ENCODE measurements at regions not wholly inside any gene's neighbourhood (a gene's known extent, or its start where the extent isn't known, plus 50 kb on each side); places are given as distances from the start of the nearest gene placed in this dataset.

- Mint-ChIP-seq H3K27ac (no peak overlapping the region), H3K36me3 (ENCODE audit: low read depth) (no peaks in the 10 kb centered on the region), H3K9me3 (no peaks in the 10 kb centered on the region), H3K4me3 (ENCODE audit: low read depth) (no peak overlapping the region), H3K27me3 (ENCODE audit: low read depth) (no peaks in the 10 kb centered on the region), H3K4me1 (ENCODE audit: low read depth) (no peaks in the 10 kb centered on the region)
- intact Hi-C loops (cut with micrococcal nuclease) = no loop called here
- DNase-seq (ENCODE audit: low spot score) = no peak
Observed at GRCh38 chr6:74860456-74860855, 345.4 kb downstream of the COL12A1 start.

- no peaks in the 10 kb centered on the region for H3K9me3 Mint-ChIP-seq
- H3K27ac Mint-ChIP-seq = no peak overlapping the region
- no peaks in the 10 kb centered on the region for H3K4me1 Mint-ChIP-seq (ENCODE audit: low read depth)
- no peak overlapping the region for H3K4me3 Mint-ChIP-seq (ENCODE audit: low read depth)
- intact Hi-C loops (cut with micrococcal nuclease) = no loop called here
- H3K27me3 Mint-ChIP-seq (ENCODE audit: low read depth) = no peaks in the 10 kb centered on the region
- no peak for DNase-seq (ENCODE audit: low spot score)
- H3K36me3 Mint-ChIP-seq (ENCODE audit: low read depth) = no peaks in the 10 kb centered on the region
Observed at GRCh38 chr6:74857157-74857556, 348.7 kb downstream of the COL12A1 start.

GRCh38 chr6:74853991-74854390, 351.9 kb downstream of the COL12A1 start:
- intact Hi-C loops (cut with micrococcal nuclease) = no loop called here
- no peaks in the 10 kb centered on the region for H3K36me3 Mint-ChIP-seq (ENCODE audit: low read depth)
- DNase-seq (ENCODE audit: low spot score) = no peak
- no peaks in the 10 kb centered on the region for H3K27me3 Mint-ChIP-seq (ENCODE audit: low read depth)
- H3K4me3 Mint-ChIP-seq (ENCODE audit: low read depth) = no peak overlapping the region
- no peaks in the 10 kb centered on the region for H3K4me1 Mint-ChIP-seq (ENCODE audit: low read depth)
- no peaks in the 10 kb centered on the region for H3K9me3 Mint-ChIP-seq
- no peak overlapping the region for H3K27ac Mint-ChIP-seq

- H3K36me3 Mint-ChIP-seq (ENCODE audit: low read depth) = no peaks in the 10 kb centered on the region
- H3K27ac Mint-ChIP-seq = no peak overlapping the region
- H3K9me3 Mint-ChIP-seq = no peaks in the 10 kb centered on the region
- no peaks in the 10 kb centered on the region for H3K4me1 Mint-ChIP-seq (ENCODE audit: low read depth)
- H3K4me3 Mint-ChIP-seq (ENCODE audit: low read depth) = no peak overlapping the region
- no peaks in the 10 kb centered on the region for H3K27me3 Mint-ChIP-seq (ENCODE audit: low read depth)
- intact Hi-C loops (cut with micrococcal nuclease) = no loop called here
- no peak for DNase-seq (ENCODE audit: low spot score)
Observed at GRCh38 chr6:74851596-74851995, 354.3 kb downstream of the COL12A1 start.

GRCh38 chr6:74840953-74841352, 364.9 kb downstream of the COL12A1 start:
- intact Hi-C loops (cut with micrococcal nuclease) = no loop called here
- Mint-ChIP-seq H3K4me3 (ENCODE audit: low read depth) (no peak overlapping the region), H3K9me3 (peaks cover 5% of the 10 kb centered on the region), H3K27ac (no peak overlapping the region), H3K27me3 (ENCODE audit: low read depth) (no peaks in the 10 kb centered on the region), H3K36me3 (ENCODE audit: low read depth) (no peaks in the 10 kb centered on the region), H3K4me1 (ENCODE audit: low read depth) (no peaks in the 10 kb centered on the region)
- DNase-seq (ENCODE audit: low spot score) = no peak

- DNase-seq (ENCODE audit: low spot score) = no peak
- Mint-ChIP-seq H3K4me3 (ENCODE audit: low read depth) (no peak overlapping the region), H3K36me3 (ENCODE audit: low read depth) (no peaks in the 10 kb centered on the region), H3K27me3 (ENCODE audit: low read depth) (no peaks in the 10 kb centered on the region), H3K9me3 (peaks cover 5% of the 10 kb centered on the region), H3K27ac (no peak overlapping the region), H3K4me1 (ENCODE audit: low read depth) (no peaks in the 10 kb centered on the region)
- intact Hi-C loops (cut with micrococcal nuclease) = no loop called here
Observed at GRCh38 chr6:74834967-74835366, 370.9 kb downstream of the COL12A1 start.

GRCh38 chr6:74826263-74826662, 379.6 kb downstream of the COL12A1 start:
- peaks cover 23% of the 10 kb centered on the region for H3K9me3 Mint-ChIP-seq
- DNase-seq (ENCODE audit: low spot score) = no peak
- H3K27me3 Mint-ChIP-seq (ENCODE audit: low read depth) = no peaks in the 10 kb centered on the region
- no peak overlapping the region for H3K4me3 Mint-ChIP-seq (ENCODE audit: low read depth)
- intact Hi-C loops (cut with micrococcal nuclease) = no loop called here
- no peak overlapping the region for H3K27ac Mint-ChIP-seq
- no peaks in the 10 kb centered on the region for H3K4me1 Mint-ChIP-seq (ENCODE audit: low read depth)
- H3K36me3 Mint-ChIP-seq (ENCODE audit: low read depth) = no peaks in the 10 kb centered on the region

GRCh38 chr6:74814440-74814839, 391.4 kb downstream of the COL12A1 start:
- Mint-ChIP-seq H3K36me3 (ENCODE audit: low read depth) (no peaks in the 10 kb centered on the region), H3K27me3 (ENCODE audit: low read depth) (no peaks in the 10 kb centered on the region), H3K9me3 (peaks cover 9% of the 10 kb centered on the region), H3K4me1 (ENCODE audit: low read depth) (no peaks in the 10 kb centered on the region), H3K4me3 (ENCODE audit: low read depth) (no peak overlapping the region), H3K27ac (no peak overlapping the region)
- intact Hi-C loops (cut with micrococcal nuclease) = no loop called here
- DNase-seq (ENCODE audit: low spot score) = no peak

GRCh38 chr6:74807674-74808073, 398.2 kb downstream of the COL12A1 start:
- intact Hi-C loops (cut with micrococcal nuclease) = no loop called here
- H3K4me1 Mint-ChIP-seq (ENCODE audit: low read depth) = no peaks in the 10 kb centered on the region
- no peaks in the 10 kb centered on the region for H3K36me3 Mint-ChIP-seq (ENCODE audit: low read depth)
- H3K4me3 Mint-ChIP-seq (ENCODE audit: low read depth) = no peak overlapping the region
- no peaks in the 10 kb centered on the region for H3K9me3 Mint-ChIP-seq
- H3K27me3 Mint-ChIP-seq (ENCODE audit: low read depth) = no peaks in the 10 kb centered on the region
- DNase-seq (ENCODE audit: low spot score) = no peak
- no peak overlapping the region for H3K27ac Mint-ChIP-seq

- Mint-ChIP-seq H3K27me3 (ENCODE audit: low read depth) (no peaks in the 10 kb centered on the region), H3K4me3 (ENCODE audit: low read depth) (no peak overlapping the region), H3K9me3 (no peaks in the 10 kb centered on the region), H3K27ac (no peak overlapping the region), H3K4me1 (ENCODE audit: low read depth) (no peaks in the 10 kb centered on the region), H3K36me3 (ENCODE audit: low read depth) (no peaks in the 10 kb centered on the region)
- intact Hi-C loops (cut with micrococcal nuclease) = no loop called here
- DNase-seq (ENCODE audit: low spot score) = no peak
Observed at GRCh38 chr6:74805916-74806696, 399.7 kb downstream of the COL12A1 start.

- Mint-ChIP-seq H3K36me3 (ENCODE audit: low read depth) (no peaks in the 10 kb centered on the region), H3K4me3 (ENCODE audit: low read depth) (no peak overlapping the region), H3K4me1 (ENCODE audit: low read depth) (no peaks in the 10 kb centered on the region), H3K27ac (no peak overlapping the region), H3K27me3 (ENCODE audit: low read depth) (no peaks in the 10 kb centered on the region), H3K9me3 (peaks cover 22% of the 10 kb centered on the region)
- no peak for DNase-seq (ENCODE audit: low spot score)
- intact Hi-C loops (cut with micrococcal nuclease) = no loop called here
Observed at GRCh38 chr6:74798302-74798701, 407.6 kb downstream of the COL12A1 start.

- Mint-ChIP-seq H3K4me1 (ENCODE audit: low read depth) (no peaks in the 10 kb centered on the region), H3K27me3 (ENCODE audit: low read depth) (no peaks in the 10 kb centered on the region), H3K27ac (no peak overlapping the region), H3K4me3 (ENCODE audit: low read depth) (no peak overlapping the region), H3K36me3 (ENCODE audit: low read depth) (no peaks in the 10 kb centered on the region), H3K9me3 (peaks cover 10% of the 10 kb centered on the region)
- intact Hi-C loops (cut with micrococcal nuclease) = no loop called here
- no peak for DNase-seq (ENCODE audit: low spot score)
Observed at GRCh38 chr6:74785236-74785635, 420.6 kb downstream of the COL12A1 start.

GRCh38 chr6:74782346-74782745, 423.5 kb downstream of the COL12A1 start:
- Mint-ChIP-seq H3K4me3 (ENCODE audit: low read depth) (no peak overlapping the region), H3K4me1 (ENCODE audit: low read depth) (no peaks in the 10 kb centered on the region), H3K27ac (no peak overlapping the region), H3K9me3 (no peaks in the 10 kb centered on the region), H3K27me3 (ENCODE audit: low read depth) (no peaks in the 10 kb centered on the region), H3K36me3 (ENCODE audit: low read depth) (no peaks in the 10 kb centered on the region)
- intact Hi-C loops (cut with micrococcal nuclease) = no loop called here
- DNase-seq (ENCODE audit: low spot score) = no peak

- H3K4me1 Mint-ChIP-seq (ENCODE audit: low read depth) = no peaks in the 10 kb centered on the region
- no peaks in the 10 kb centered on the region for H3K9me3 Mint-ChIP-seq
- intact Hi-C loops (cut with micrococcal nuclease) = no loop called here
- DNase-seq (ENCODE audit: low spot score) = no peak
- H3K36me3 Mint-ChIP-seq (ENCODE audit: low read depth) = no peaks in the 10 kb centered on the region
- no peaks in the 10 kb centered on the region for H3K27me3 Mint-ChIP-seq (ENCODE audit: low read depth)
- H3K4me3 Mint-ChIP-seq (ENCODE audit: low read depth) = no peak overlapping the region
- H3K27ac Mint-ChIP-seq = no peak overlapping the region
Observed at GRCh38 chr6:74780831-74781230, 425.0 kb downstream of the COL12A1 start.

All from activated T-helper 2 cell treated with anti-CD3 and anti-CD28 coated beads, Interferon-gamma antibody, Interleukin-2, Interleukin-4, amounts not matched to agents 10 μg/mL and 5 μg/mL and 100 μg/mL, durations not matched to agents 14 hours and 24 hours and 36 hours (primary cell).